GM10248 (cell line): ENCODE measurements at regions not wholly inside any gene's neighbourhood (a gene's known extent, or its start where the extent isn't known, plus 50 kb on each side); places are given as distances from the start of the nearest gene placed in this dataset.
"Not testable (repeated sequence)": the region's sequence is repeated elsewhere in the genome, so short reads cannot be mapped to it uniquely, and the experiment has no call there.

Source experiments
- CTCF ChIA-PET: fragments of 300-600 bp; sonication (Branson Sonifier 250); formaldehyde crosslinking; extraction: SDS; loops from one replicate; lab custom pipeline; 2021; ENCODE audit warnings: antibody characterized with exemption; lab: Yijun Ruan, JAX
- POLR2A ChIA-PET: fragments of 350-650 bp; sonication (Branson Sonifier 250); formaldehyde crosslinking; extraction: SDS; loops from one replicate; lab custom pipeline; 2020; ENCODE audit warnings: antibody characterized with exemption; lab: Yijun Ruan, JAX
- DNase-seq: peaks from one replicate; pipeline ENCODE4 v3.0.0; 2012; ENCODE audit errors: extremely low spot score
- TF ChIP-seq, protein P1 (sequence below): IDR thresholded peaks from 2 replicates; pipeline ENCODE4 v1.5.1; 2012; ENCODE audit warnings: mild to moderate bottlenecking, low read depth; ENCODE audit errors: extremely low read depth, missing control alignments, control extremely low read depth

- ChIA-PET POLR2A (no interaction called here), CTCF (interaction anchor here (0.9 to 2.2 kb wide), 3 partner anchors 35 to 343 kb away, joined by 3 to 6 read pairs (median 5); no protein-coding TSS in a partner anchor)
- no peak for DNase-seq
- TF ChIP-seq, protein P1, sequence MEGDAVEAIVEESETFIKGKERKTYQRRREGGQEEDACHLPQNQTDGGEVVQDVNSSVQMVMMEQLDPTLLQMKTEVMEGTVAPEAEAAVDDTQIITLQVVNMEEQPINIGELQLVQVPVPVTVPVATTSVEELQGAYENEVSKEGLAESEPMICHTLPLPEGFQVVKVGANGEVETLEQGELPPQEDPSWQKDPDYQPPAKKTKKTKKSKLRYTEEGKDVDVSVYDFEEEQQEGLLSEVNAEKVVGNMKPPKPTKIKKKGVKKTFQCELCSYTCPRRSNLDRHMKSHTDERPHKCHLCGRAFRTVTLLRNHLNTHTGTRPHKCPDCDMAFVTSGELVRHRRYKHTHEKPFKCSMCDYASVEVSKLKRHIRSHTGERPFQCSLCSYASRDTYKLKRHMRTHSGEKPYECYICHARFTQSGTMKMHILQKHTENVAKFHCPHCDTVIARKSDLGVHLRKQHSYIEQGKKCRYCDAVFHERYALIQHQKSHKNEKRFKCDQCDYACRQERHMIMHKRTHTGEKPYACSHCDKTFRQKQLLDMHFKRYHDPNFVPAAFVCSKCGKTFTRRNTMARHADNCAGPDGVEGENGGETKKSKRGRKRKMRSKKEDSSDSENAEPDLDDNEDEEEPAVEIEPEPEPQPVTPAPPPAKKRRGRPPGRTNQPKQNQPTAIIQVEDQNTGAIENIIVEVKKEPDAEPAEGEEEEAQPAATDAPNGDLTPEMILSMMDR, result no peak
Observed at GRCh38 chr7:32765185-32765584, 126.4 kb downstream of the KBTBD2 start.

DNA sequence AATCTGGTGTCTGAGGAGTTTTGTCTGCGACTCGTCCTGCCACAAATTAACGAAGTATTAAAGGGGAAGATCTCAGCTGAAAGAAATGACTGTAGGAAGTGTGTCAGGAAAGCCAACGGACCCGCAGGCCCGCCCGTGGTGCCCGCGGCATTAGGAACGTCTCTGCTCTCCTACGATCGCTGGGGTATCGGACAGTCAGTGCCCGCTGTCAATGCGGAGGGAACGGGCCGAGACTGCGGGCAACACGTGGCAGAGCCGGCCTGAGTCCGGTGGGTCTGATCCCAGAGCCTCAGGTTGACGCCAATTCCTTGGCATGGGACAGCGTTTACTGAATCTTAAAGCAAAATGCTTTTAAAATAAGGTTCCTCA lies 128.7 kb downstream of the KBTBD2 start:
- TF ChIP-seq, protein P1, result no peak
- CTCF ChIA-PET, result interaction anchor here (1.5 to 1.6 kb wide), 2 partner anchors 38 to 346 kb away, joined by 3 to 4 read pairs; no protein-coding TSS in a partner anchor
- no peak for DNase-seq

GRCh38 chr7:32762206-32762924 lies 129.2 kb downstream of the KBTBD2 start:
- CTCF ChIA-PET, result interaction anchor here (0.8 to 1.6 kb wide), 4 partner anchors 38 to 346 kb away, joined by 3 to 4 read pairs (median 3); no protein-coding TSS in a partner anchor
- DNase-seq, POLR2A ChIA-PET: not testable (repeated sequence)

More for the DNA sequence above, 128.7 kb downstream of the KBTBD2 start:
- POLR2A ChIA-PET, result no interaction called here

DNA sequence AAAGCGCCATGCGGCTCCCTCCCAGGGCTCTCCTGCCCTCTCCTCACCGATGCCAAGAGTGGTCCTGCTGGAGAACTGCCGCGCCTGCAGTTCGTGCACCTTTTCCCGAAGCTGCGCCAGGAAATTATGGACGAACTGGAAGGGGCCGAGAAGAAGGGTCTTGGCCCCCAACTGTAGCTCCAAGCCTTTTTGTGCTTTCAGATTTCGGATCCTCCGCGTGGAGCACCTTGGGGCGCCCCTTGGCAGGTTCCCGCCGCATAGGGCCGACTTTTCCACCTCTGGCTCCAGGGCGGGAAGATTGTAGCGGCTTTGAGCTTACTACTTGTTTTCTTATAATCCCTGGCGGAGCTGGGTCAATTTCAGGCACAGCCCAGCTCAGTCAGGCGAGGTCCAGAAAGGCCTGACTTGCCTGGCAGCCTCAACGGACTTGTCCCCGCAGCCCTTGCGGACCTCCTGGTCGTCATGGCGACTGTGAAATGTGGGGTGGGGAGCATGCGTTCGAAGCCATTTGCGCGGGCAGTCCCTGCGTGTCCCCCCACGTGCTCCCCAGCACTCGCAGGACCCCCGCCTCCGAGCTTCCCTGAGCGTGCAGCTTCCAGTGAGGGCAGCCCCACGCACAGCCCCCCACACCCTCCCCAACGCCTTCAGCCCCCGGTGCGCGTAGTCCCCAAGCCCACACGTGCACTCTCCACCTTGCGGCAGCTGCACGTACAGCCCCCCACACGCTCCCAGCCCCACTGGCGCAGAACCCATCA lies 129.9 kb downstream of the KBTBD2 start:
- POLR2A ChIA-PET, result no interaction called here
- TF ChIP-seq, protein P1, result no peak
- DNase-seq, result no peak
- CTCF ChIA-PET, result interaction anchor here (0.8 to 1.6 kb wide), 4 partner anchors 39 to 347 kb away, joined by 3 to 4 read pairs (median 3); no protein-coding TSS in a partner anchor

DNA sequence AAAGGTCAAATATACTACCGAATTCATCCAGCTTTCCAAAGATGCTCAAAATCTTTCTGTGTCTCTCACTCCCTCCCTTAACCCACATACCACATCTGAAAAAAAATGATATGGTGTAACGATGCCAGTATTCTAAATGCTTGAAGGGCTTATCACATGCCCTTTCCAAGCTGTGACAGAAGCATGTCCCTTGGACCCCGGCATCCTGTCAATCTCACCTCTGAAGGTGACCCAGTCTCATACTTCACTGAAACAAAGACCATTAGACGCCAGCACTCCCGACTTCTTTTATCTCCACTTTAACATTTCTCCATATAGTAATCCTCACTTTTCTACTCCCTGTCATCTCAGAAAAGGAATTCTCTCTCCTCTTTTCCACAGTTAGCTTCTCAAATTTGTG lies 130.8 kb downstream of the KBTBD2 start:
- CTCF ChIA-PET, DNase-seq, POLR2A ChIA-PET: not testable (repeated sequence)

DNA sequence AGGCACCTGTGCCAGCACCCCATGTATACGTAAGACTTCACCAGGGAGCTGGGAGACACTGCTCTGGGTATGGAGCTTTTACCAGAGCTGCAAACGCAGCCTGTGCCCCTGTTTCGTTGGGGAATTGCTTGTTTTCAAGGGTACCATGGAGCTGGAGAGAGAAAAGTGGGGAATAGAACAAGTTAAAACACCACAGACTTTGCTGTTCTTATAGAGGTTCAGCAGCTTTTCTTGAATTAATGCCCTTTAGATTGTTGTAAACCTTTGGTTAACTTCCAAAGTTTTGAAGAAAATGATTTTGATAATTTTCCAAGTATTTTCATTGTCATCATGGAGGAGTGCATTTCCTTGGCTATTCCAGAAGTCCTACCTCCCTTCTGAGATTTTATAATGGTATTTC lies 131.7 kb downstream of the KBTBD2 start:
- CTCF ChIA-PET, DNase-seq, POLR2A ChIA-PET: not testable (repeated sequence)

GRCh38 chr7:32753872-32754271 lies 137.7 kb downstream of the KBTBD2 start:
- CTCF ChIA-PET, DNase-seq, POLR2A ChIA-PET: not testable (repeated sequence)

DNA sequence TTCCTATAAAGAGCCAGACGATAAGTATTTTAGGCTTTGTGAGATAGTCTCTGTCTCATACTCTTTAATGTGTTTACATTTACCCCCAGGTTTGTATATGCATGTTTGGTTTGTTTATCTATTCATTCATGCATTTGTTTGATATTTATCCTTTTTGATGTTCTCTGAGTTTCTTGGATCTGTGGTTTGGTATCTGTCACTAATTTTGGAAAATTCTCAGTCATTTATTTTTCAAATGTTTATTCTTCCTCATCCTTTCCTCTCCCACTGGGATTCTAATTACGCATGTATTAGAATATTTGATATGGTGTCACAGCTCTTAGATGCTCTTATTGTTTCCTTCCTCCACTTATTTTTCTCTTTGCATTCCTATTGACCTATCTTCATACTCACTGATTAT lies 143.2 kb downstream of the KBTBD2 start:
- POLR2A ChIA-PET, DNase-seq, CTCF ChIA-PET: not testable (repeated sequence)

DNA sequence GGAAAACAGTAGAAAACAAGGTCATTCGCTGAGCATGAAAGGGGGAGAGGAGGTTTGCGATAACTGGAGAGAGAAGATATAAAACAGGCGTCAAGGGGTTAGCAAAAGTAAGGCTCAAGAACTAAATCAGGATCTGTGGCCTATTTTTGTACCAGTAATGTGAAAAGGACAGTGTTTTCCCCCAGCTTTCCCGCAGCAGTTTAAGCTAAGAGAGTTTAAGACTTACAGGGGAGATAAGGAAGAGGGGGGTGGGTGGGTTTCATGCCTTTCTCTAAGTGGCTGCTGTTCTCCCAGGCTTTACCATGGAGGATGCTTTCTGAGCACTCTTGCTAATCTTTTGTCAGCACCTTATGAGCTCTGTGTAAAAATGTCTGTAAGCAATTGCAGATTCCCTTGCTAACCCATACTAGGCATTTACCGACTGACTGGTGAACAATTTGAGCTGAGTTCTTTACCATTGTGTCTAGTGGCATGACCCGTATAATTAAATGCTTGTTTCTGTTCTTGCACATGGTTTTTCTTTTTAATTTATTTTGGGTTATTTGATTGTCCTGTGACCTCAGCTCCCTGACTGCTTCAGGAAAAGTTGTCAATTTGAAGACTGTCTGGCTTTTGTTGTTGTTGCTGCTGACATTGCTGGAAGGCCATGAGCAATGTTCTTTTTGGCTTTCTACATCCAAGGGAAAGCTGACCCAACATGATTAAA lies 144.0 kb downstream of the KBTBD2 start:
- DNase-seq, CTCF ChIA-PET, POLR2A ChIA-PET: not testable (repeated sequence)

DNA sequence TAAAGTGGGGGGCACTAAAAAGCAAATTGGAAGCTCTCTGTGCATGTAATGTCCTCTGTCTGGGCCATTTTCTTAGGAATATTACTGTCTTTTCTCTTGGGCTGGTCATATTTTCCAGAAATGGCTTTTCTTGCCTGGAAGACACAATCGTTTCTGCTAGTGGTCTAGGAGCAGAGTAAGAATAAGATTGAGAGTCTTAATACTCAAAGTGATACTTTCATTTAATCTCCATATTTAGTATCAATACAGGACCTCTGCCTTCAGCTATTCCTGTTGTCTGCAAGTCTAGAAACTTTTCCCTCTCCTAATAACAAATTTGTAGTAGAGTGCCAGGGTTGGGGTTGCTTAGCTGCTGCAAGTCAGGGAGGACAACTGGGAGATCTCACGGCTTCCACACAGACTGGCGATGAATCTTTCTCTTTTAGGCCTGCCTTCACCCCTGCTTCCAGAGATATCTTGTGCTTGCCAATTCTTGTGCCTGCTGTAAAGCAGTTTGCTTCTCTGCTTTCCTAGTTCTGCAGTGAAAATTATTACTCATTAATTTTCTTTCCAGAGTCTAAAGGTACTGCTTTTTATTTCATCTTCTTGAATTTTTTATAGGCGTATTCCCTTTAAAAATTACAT lies 149.6 kb downstream of the KBTBD2 start:
- DNase-seq, POLR2A ChIA-PET, CTCF ChIA-PET: not testable (repeated sequence)

DNA sequence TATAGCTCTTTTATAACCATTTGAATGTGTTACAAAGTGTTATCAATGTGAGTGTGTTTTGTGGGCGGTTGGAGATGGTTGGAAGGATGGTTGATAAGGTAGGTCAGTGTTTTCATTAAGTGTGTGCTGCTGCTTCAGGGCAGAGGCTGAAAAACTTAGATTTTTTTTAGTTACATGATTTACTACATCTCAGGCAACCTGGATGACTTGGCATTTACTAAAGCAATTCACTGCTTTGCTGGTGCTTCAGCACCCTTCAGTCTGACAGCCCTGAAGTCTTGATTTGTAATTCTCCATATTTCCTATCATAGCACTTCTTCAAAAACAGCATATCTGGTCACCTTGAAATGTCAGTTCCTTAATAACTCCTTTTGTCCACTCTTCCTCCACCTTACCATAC lies 151.8 kb downstream of the KBTBD2 start:
- POLR2A ChIA-PET, DNase-seq, CTCF ChIA-PET: not testable (repeated sequence)

- POLR2A ChIA-PET, DNase-seq, CTCF ChIA-PET: not testable (repeated sequence)
Observed at GRCh38 chr7:32738390-32738789, 153.2 kb downstream of the KBTBD2 start.

- CTCF ChIA-PET, DNase-seq, POLR2A ChIA-PET: not testable (repeated sequence)
Observed at GRCh38 chr7:32732767-32733166, 158.8 kb downstream of the KBTBD2 start.
